HL-60 (cell line): ENCODE measurements at regions not wholly inside any gene's neighbourhood (a gene's known extent, or its start where the extent isn't known, plus 50 kb on each side); places are given as distances from the start of the nearest gene placed in this dataset.
"Not testable (repeated sequence)": the region's sequence is repeated elsewhere in the genome, so short reads cannot be mapped to it uniquely, and the experiment has no call there.

Experiments used
- DNase-seq, 2 experiments: peaks; one replicate each; pipeline ENCODE4 v3.0.0-alpha.2; 2010 to 2020; ENCODE audit warnings: low read depth in 1 of 2, low spot score in 1 of 2
- H3K27ac ChIP-seq: fragments of 250-450 bp; sonication (Bioruptor Pico); replicated peaks from 2 replicates; pipeline ENCODE4 v1.5.1; 2020; ENCODE audit warnings: mild to moderate bottlenecking, moderate library complexity
- H3K27me3 ChIP-seq: fragments of 250-450 bp; sonication (Bioruptor Pico); 2 replicates; pipeline ENCODE4 v1.5.1; 2021; ENCODE audit warnings: mild to moderate bottlenecking, moderate library complexity; ENCODE audit not compliant: insufficient read depth, poor library complexity, severe bottlenecking
- H3K4me3 ChIP-seq: replicated peaks from 2 replicates; pipeline ENCODE4 v1.5.1; 2011; ENCODE audit warnings: mild to moderate bottlenecking, control low read depth, low read length; ENCODE audit not compliant: insufficient read depth
- CTCF ChIP-seq: IDR thresholded peaks from one replicate; pipeline ENCODE4 v1.5.1; 2011; ENCODE audit warnings: low read length, control low read depth, inconsistent platforms; ENCODE audit not compliant: insufficient read depth
- GABPA ChIP-seq: IDR thresholded peaks from 2 replicates; pipeline ENCODE4 v1.6.1; 2012; ENCODE audit warnings: low read depth
- POLR2AphosphoS5 ChIP-seq: IDR thresholded peaks from 2 replicates; pipeline ENCODE4 v1.6.1; 2012; ENCODE audit warnings: low read depth
- REST ChIP-seq: IDR thresholded peaks from 2 replicates; pipeline ENCODE4 v1.6.1; 2012; ENCODE audit warnings: low read depth; ENCODE audit not compliant: insufficient replicate concordance
- SPI1 ChIP-seq: IDR thresholded peaks from 2 replicates; pipeline ENCODE4 v1.6.1; 2012; ENCODE audit warnings: low read depth, mild to moderate bottlenecking, borderline replicate concordance

GRCh38 chr20:26315054-26315453 lies 618.4 kb upstream of the ZNF337 start:
- DNase-seq: no peak

GRCh38 chr20:26309720-26310119 lies 613.1 kb upstream of the ZNF337 start:
- DNase-seq, H3K27ac ChIP-seq, H3K27me3 ChIP-seq, H3K4me3 ChIP-seq: not testable (repeated sequence)

More at GRCh38 chr20:26315054-26315453, 618.4 kb upstream of the ZNF337 start:
- Histone ChIP-seq H3K27me3 (no peaks in the 10 kb centered on the region), H3K4me3 (no peak overlapping the region), H3K27ac (no peak overlapping the region)
- TF ChIP-seq SPI1 (no peak), POLR2AphosphoS5 (no peak), GABPA (no peak), REST (no peak), CTCF (no peak)

GRCh38 chr20:26308961-26309360 lies 612.3 kb upstream of the ZNF337 start:
- Histone ChIP-seq H3K27me3 (no peaks in the 10 kb centered on the region), H3K27ac (no peak overlapping the region), H3K4me3 (no peak overlapping the region)
- TF ChIP-seq REST (no peak), CTCF (no peak), GABPA (no peak), POLR2AphosphoS5 (no peak), SPI1 (no peak)
- DNase-seq: no peak

GRCh38 chr20:26295006-26295405 lies 598.4 kb upstream of the ZNF337 start:
- DNase-seq: no peak
- TF ChIP-seq GABPA (no peak), POLR2AphosphoS5 (no peak), REST (no peak), SPI1 (no peak), CTCF (no peak)
- no peak overlapping the region for H3K4me3 ChIP-seq
- no peaks in the 10 kb centered on the region for H3K27me3 ChIP-seq
- no peak overlapping the region for H3K27ac ChIP-seq

- H3K4me3 ChIP-seq, H3K27me3 ChIP-seq, H3K27ac ChIP-seq, DNase-seq: not testable (repeated sequence)
Observed at GRCh38 chr20:26288379-26289061, 591.9 kb upstream of the ZNF337 start.
